GM21723 (cell line): ENCODE measurements at regions not wholly inside any gene's neighbourhood (a gene's known extent, or its start where the extent isn't known, plus 50 kb on each side); places are given as distances from the start of the nearest gene placed in this dataset.

ENCODE experiments used
- ATAC-seq: cut with Tn5 transposase; IDR thresholded peaks from one replicate; pipeline ENCODE4 v1.9.1; 2021; ENCODE audit warnings: mild to moderate bottlenecking, moderate library complexity; ENCODE audit not compliant: unreplicated experiment

DNA sequence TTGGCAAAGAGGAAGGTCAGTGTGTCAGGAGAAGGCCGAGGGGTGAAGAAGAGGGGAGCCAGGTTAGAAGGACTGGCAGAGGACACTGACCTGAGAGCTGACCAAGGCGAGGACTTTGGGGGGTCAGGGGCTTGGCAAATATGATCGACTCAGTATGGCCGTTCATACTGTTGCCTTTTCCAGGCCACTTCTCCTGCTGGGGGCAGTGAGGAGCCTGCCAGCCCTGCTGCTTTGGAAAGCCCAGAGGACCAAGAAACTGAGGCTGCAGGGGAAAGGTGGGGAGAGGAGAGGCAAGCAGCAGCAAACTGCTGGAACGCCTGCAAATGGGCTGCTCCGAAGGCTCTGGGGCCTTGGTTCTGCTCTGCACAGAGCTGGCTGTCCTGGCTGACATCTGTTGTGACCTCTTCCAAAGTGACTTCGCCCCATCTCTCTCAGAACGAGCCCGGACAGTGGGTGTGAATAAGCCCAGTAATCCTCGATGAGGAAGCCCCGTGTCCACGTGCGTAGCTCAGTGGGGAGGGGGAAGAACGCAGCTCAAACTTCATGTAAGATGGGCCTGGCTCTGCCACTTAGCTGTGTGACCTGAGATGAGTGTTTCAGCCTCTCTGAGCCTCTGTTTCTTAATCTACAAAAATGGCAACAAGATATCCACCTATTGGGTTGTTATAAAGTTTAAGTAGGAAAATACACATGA, 111.3 kb downstream of the SALL1 start:
- no peak for ATAC-seq

DNA sequence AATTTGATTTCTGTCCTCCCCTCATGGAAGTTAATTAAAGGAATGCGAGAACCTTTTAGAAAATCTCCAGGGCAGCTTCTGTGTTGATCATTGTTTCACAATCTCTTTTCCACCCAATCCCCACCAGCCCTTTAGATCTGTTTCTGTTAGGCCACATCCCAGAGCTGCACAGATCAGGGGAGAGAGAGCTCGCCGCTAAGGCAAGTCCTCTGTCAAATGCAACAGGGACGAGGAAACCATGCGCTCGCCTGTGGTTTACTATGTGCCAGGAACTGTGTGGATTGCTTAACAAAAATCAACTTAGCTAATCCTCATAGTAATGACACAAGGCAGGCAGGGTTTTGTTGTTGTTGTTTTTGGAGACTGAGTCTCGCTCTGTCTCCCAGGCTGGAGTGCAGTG, 115.4 kb downstream of the SALL1 start:
- no peak for ATAC-seq

DNA sequence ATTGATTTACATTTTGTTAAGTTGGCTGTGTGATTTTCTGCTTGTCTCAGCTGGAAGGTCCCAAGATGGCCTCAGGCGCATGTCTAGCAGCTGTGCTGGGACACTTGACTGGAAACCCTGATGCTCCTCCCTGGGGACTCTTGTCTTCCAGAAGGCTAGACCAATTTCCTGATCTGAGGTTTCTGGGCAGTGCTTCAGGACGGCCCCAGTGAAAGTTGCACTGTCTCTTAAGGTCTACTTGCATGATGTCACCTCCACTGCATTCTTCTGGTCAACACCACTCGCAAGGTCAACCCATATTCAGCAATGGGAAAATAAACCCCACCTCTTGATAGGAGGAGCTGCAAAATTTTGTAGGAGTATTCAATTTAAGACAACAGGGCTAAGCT, 116.0 kb downstream of the SALL1 start:
- ATAC-seq: no peak

DNA sequence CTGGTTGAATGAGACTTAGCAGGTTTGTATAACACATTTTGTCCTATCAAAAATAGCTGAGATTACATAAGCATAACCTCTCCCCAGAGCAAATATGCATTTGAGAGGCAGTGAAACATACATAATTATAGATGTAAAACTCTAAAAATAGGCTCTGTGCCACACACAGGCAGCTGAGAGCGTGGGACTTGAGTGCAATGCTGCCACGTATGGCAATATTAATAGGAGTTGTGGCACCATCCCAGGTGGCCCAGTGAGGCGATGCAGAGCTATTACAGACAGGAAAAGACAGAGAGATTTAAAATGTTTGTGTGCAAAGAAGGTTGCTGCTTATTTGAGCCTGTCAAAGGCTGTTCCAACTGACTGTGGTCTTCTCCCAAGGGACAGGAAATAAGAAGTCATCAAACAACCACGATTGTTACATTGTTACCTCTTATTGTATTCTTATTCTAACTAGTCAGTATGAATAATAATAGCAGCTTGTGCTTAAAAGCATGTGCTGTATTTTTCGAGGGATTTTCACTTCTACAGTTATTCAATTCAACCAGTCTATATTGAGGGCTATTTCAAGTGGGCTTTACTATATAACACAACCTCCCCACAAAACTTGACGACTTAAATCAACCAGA, 116.5 kb downstream of the SALL1 start:
- ATAC-seq: no peak

DNA sequence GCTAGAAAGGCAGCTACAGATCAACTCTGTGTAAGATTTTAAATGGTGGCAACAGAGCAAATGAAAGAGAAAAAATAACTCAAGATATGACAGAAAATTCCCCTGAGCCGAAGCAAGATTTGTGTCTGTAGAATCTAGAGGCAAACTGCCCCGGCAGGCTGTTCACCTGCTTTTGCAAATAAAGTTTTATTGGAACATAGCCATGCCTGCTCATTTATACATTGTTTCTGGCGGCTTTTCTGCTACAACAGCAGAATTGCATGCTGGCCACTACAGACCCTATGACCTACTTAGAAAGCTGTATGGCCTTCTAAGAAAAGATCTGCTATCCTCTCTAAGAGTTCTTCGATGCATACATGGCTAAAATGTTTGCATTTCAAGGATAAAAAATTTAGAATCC, 119.5 kb downstream of the SALL1 start:
- no peak for ATAC-seq

GRCh38 chr16:51030516-51030915, 120.6 kb downstream of the SALL1 start:
- no peak for ATAC-seq

DNA sequence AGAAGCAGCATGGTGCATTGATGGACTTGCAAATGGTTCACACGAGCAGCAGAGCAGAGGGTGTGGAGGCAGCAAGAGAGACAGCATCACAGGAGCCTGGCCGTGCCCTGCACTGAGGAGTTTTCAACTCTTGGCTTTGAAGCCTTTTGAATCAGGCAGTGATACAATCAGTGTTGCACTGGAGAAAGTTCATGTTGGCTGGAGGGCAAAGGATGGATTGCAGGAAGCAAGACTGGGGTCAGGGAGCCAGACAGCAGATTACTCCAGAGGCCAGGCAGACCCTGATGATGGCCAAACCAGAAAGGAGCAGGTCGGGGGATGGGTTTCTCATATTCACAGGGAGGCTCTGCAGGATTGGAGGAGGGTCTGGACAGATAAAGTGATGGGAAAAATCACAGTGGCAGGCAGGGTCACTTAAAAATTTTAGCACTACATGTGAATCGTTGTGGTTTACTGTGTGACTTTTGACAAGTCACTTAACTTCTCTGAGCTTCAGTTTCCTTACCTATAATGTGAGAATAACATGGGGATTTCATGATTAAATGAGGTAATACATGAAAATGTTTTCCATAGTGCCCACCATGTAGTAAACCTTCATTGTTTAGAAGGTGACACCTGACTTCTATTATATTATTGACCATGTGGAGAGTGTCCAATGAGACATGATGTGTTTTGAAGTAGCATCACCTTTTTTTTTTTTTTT, 125.3 kb downstream of the SALL1 start:
- no peak for ATAC-seq

DNA sequence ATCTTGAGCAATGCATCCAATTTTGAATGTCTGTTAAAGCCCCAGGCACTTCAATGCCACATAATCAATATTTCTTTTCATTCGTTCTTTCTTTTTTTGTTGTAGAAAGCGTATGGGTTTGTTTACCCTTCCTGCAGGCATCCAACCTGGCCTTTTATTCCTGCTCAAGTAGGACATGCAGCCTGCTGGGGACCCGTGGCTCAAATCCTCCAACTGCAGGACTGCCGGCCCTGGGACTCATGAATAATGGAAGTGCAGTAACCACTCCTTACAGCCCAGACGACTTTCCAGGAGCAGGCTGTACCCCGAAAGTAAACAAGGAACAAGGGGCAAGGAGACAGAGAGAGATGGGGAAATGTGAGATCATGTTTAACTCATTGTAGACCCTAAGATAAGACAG, 126.4 kb downstream of the SALL1 start:
- no peak for ATAC-seq

GRCh38 chr16:51022955-51023354, 128.1 kb downstream of the SALL1 start:
- no peak for ATAC-seq

DNA sequence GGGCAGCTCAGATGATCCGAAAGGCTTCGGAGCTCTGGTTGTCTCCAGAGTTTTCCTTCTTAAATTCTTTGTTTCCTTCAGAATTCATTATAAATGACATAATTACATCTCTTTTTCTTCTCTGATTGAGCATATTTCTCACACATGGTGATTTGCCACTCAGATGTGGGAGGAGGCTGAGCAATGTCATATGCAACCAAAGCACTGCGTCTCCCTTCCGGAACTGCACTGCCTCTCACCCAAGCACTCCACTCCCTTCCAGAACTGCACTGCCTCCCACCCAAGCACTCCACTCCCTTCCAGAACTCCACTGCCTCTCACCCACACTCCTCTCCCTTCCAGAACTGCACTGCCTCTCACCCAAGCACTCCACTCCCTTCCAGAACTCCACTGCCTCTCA, 131.5 kb downstream of the SALL1 start:
- no peak for ATAC-seq

DNA sequence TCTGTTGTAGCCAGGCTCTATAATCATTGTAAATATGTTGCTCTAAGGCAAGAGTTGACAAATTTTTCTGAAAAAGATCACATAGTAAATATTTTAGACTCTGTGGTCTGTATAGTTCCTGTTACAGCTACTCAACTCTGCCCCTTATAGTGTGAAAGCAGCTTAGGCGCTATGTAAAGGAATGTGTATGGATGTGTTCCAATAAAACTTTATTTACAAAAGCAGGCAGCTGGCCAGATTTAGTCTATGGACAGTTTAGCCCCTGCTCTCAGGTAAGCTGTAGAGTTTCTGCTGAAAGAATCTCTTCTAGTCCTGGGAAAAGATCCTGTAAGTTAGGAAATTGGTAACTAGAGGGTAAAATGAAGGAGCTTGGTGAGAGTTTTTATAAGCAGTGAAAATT, 133.1 kb downstream of the SALL1 start:
- no peak for ATAC-seq

DNA sequence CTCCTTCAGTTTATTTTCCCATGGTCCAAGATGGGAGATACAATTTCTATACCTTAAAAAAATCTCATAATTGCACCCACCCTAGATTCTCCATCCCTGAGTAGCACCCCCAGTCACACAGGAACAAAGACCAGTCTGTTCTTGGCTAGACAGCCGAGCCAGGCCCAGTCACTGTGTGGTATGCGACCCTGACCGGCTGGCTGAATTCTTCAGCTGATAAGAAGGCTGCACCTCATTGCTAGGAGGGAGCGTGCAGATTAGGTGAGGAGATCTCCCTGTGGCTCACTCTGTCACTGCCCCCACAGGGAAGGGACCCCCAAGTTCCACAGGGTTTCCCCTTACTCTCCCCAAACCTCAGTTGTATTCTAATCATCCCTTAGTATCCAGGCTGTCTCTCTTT, 138.7 kb downstream of the SALL1 start:
- no peak for ATAC-seq

- no peak for ATAC-seq
Measured at GRCh38 chr16:51010817-51011216, 140.3 kb downstream of the SALL1 start.

GRCh38 chr16:51009813-51010212, 141.3 kb downstream of the SALL1 start:
- ATAC-seq: no peak

GRCh38 chr16:51009359-51009758, 141.7 kb downstream of the SALL1 start:
- no peak for ATAC-seq

GRCh38 chr16:51008607-51009006, 142.5 kb downstream of the SALL1 start:
- no peak for ATAC-seq

DNA sequence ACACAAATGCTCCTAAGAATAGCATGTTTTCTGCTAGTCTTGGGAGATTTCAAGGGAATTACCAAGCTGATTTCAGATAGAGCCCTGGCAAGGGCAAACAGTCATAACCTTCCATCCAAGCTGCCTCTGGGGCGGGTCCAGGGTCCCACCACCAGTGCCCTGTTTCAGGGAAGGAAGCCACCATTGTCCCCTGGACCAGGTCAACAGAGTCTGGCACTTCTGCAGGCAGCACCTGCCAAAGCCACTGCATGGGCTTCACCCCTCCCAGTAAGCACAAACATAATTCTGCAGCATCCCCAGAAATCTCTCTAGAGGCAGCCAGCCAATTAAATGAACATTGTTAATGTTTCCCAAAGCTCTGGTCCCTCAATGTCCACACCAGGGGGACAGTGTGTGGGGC, 143.0 kb downstream of the SALL1 start:
- no peak for ATAC-seq

GRCh38 chr16:51003850-51004566, 147.1 kb downstream of the SALL1 start:
- ATAC-seq: no peak

DNA sequence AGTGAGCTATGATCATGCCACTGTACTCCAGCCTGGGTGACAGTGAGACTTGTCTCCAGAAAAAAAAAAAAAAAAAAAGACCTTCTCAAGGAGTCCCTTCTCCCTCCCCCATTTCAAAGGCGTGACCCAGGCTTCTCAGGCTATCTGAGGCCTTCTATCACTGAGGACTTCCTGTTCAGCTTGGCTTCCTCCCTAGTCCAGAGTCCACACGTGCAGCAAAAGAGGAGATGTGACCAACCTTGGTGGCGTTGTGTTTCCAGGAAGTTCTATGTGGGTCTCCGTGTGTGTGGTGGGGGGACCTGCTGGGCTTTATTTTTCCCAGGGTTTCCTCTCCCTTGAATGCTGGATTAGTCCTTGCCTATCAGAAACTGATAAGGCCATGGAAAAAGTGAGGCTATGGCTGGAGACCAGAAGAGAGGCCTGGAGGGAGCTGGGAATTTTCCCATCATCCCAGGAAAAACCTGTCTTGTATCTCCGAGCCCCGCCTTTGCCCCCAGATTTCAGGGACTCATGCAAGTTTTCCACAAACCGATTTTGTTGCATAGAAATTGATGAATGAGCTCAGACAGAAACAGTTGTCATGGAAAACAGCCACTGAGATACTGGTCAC, 148.1 kb downstream of the SALL1 start:
- ATAC-seq: no peak

GRCh38 chr16:50999181-50999580, 151.9 kb downstream of the SALL1 start:
- ATAC-seq: no peak

GRCh38 chr16:50998411-50998810, 152.7 kb downstream of the SALL1 start:
- no peak for ATAC-seq
